Activated CD4-positive, alpha-beta T cell treated with anti-CD3 and anti-CD28 coated beads for 36 hours (primary cell): ENCODE measurements at regions not wholly inside any gene's neighbourhood (a gene's known extent, or its start where the extent isn't known, plus 50 kb on each side); places are given as distances from the start of the nearest gene placed in this dataset.

Experiments used
- ATAC-seq: fragments of 200-7000 bp; cut with Tn5 transposase; one replicate; pipeline ENCODE4 v1.10.0; 2021; ENCODE audit warnings: mild to moderate bottlenecking, moderate library complexity
- CTCF ChIA-PET: fragments of 350-600 bp; sonication (Branson Sonifier 250); formaldehyde crosslinking; loops from one replicate; lab custom pipeline; 2021; ENCODE audit warnings: antibody characterized with exemption; lab: Charles Lee
- POLR2A ChIA-PET: fragments of 350-600 bp; sonication (Branson Sonifier 250); formaldehyde crosslinking; loops from one replicate; lab custom pipeline; 2021; ENCODE audit warnings: antibody characterized with exemption, inconsistent platforms; lab: Charles Lee
- DNase-seq: peaks from one replicate; pipeline ENCODE4 v3.0.0-alpha.2; 2020
- H3K27ac Mint-ChIP-seq: one replicate; pipeline ENCODE4 v1.8.0; 2021; ENCODE audit warnings: mixed read lengths
- H3K27me3 Mint-ChIP-seq: one replicate; pipeline ENCODE4 v1.8.0; 2021; ENCODE audit warnings: mixed read lengths
- H3K36me3 Mint-ChIP-seq: one replicate; pipeline ENCODE4 v1.8.0; 2021; ENCODE audit warnings: low read depth, mixed read lengths
- H3K4me1 Mint-ChIP-seq: one replicate; pipeline ENCODE4 v1.8.0; 2021; ENCODE audit warnings: mixed read lengths
- H3K4me3 Mint-ChIP-seq: one replicate; pipeline ENCODE4 v1.8.0; 2021; ENCODE audit warnings: mild to moderate bottlenecking, moderate library complexity, mixed read lengths
- H3K9me3 Mint-ChIP-seq: one replicate; pipeline ENCODE4 v1.8.0; 2021; ENCODE audit warnings: low read depth, mixed read lengths
- intact Hi-C, 2 experiments: fragments of 100-400 bp; cut with DNase I in 1 of 2; cut with micrococcal nuclease in 1 of 2; formaldehyde crosslinking; loops; one replicate each; pipeline versions ENCODE4 v1.14.2 to v1.15.1; 2022 to 2024; cut with DNase I, micrococcal nuclease

DNA sequence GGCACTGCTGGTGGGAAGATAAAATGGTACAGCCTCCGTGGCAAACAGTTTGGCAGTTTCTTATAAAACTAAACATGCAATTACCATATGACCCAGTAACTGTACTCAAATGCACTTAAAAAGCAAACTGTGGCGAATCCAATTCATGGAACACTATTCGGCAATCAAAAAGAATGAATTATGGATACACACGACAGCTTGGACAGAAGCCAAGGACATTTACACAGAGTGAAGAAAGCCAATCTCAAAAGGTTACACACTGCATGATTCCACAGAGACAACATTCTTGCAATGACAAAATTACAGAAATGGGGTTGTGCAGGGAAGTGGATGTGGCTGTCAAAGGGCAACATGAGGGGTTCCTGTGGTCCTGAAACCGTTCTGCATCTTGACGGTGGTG, 122.1 kb upstream of the IQSEC1 start:
- POLR2A ChIA-PET, result interaction anchor here (0.7 kb wide), 1 partner anchor 11 kb away, joined by 3 read pairs; no protein-coding TSS in a partner anchor
- Mint-ChIP-seq H3K27ac (no peak overlapping the region), H3K27me3 (peaks cover 7% of the 10 kb centered on the region), H3K36me3 (no peaks in the 10 kb centered on the region), H3K4me1 (peaks cover 9% of the 10 kb centered on the region), H3K4me3 (no peak overlapping the region), H3K9me3 (no peaks in the 10 kb centered on the region)
- DNase-seq (no peak), ATAC-seq (no peak)
- intact Hi-C loops, result no loop called here
- CTCF ChIA-PET, result interaction anchor here (1.0 kb wide), 2 partner anchors 64 to 416 kb away, joined by 3 read pairs; no protein-coding TSS in a partner anchor

DNA sequence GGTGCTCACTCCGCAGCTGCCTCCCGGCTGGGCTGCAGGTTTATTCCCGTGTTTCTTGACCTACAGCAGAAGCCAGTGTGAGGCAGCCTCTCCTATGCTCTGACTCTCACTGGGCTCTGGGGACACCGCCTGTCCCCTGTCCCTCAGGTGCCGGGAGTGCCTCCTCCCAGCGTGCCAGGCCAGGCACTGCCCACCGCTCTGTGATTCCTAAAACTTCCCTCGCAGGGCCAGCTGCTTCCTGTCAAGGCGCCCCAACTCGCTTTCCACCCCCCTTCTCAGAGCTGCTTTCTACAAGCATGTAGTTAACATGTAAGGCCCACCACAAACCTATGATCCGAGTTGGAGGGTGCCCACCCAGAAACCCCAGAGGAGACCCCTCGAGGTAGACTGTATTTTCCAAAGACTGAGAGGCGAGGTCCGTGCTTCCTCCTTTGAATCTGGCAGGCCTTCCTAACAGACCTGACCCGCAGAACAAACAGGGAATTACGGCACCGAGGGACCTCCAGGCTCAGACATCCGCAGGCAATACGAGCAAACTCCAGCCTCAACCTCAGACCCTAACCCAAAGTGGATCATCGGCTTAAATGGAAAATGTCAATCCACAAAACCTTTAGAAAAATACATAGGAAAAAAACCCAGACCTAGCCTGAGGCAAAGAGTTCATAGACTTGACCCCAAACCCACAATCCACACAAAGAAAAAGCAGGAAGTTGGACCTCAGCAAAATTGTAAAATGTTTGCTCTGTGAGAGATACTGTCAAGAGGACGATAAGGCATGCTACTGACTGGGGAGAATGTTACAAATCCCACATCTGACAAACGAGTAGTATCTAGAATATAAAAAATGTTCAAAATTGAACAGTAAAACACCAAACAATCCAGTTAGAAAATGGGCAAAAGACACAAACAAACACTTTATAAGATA, 121.3 kb upstream of the IQSEC1 start:
- no peaks in the 10 kb centered on the region for H3K36me3 Mint-ChIP-seq
- intact Hi-C loops, result no loop called here
- DNase-seq, result no peak
- ATAC-seq, result no peak
- no peak overlapping the region for H3K4me3 Mint-ChIP-seq
- peaks cover 3% of the 10 kb centered on the region for H3K27me3 Mint-ChIP-seq
- peaks cover 14% of the 10 kb centered on the region for H3K4me1 Mint-ChIP-seq
- ChIA-PET POLR2A (no interaction called here), CTCF (no interaction called here)
- no peak overlapping the region for H3K27ac Mint-ChIP-seq
- peaks cover under 1% of the 10 kb centered on the region for H3K9me3 Mint-ChIP-seq

DNA sequence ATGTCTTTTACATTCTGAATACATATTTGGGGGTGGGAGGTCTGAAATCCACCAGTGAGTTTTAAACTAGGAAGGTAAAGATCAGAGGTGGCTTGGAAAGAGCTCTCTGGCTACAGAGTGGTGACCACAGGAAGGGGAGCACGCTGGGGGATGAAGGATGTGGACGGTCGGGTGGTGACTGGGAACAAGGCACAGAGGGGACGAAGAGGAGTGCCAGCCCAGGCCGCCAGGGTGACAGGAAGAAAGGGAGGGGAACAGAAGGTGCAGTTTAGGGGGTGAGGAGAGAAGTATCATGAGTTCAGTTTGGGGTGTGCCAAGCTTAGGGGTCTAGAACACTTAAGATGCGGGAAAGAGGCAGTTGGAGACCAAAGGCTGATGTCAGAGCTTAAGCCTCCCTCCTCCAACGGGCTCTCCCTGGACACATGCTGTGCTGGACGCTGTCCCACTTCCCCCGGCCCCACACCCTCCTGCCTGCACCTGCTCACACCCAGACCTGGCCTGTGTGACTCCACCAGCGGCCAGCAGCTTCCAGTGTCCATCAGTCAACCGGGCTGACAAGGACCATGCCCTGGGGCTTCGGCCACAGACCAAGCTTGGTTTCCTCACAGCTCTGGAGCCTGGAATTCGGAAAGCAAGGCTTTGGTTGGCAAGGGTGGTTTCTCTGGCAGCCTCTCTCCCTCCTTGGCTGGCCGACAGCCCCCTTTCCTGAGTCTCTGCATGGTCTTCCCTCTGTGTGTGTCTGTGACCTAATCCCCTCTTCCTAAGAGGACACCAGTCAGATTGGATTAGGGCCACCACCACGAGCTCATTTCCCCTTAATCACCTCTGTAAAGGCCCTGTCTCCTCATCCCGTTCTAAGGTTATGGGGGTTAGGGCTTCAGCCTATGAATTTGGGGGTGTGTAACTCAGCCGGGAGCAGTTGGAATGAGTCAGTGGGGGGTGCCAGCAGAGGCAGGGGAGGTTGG, 120.4 kb upstream of the IQSEC1 start:
- ATAC-seq (no peak), DNase-seq (no peak)
- intact Hi-C loops, result no loop called here
- H3K36me3 Mint-ChIP-seq, result no peaks in the 10 kb centered on the region
- peaks cover 3% of the 10 kb centered on the region for H3K9me3 Mint-ChIP-seq
- ChIA-PET CTCF (interaction anchor here (0.5 to 1.0 kb wide), 3 partner anchors 36 to 739 kb away, joined by 3 to 4 read pairs (median 3); no protein-coding TSS in a partner anchor), POLR2A (no interaction called here)
- H3K4me1 Mint-ChIP-seq, result peaks cover 18% of the 10 kb centered on the region
- no peak overlapping the region for H3K27ac Mint-ChIP-seq
- H3K4me3 Mint-ChIP-seq, result no peak overlapping the region
- H3K27me3 Mint-ChIP-seq, result peaks cover 4% of the 10 kb centered on the region

DNA sequence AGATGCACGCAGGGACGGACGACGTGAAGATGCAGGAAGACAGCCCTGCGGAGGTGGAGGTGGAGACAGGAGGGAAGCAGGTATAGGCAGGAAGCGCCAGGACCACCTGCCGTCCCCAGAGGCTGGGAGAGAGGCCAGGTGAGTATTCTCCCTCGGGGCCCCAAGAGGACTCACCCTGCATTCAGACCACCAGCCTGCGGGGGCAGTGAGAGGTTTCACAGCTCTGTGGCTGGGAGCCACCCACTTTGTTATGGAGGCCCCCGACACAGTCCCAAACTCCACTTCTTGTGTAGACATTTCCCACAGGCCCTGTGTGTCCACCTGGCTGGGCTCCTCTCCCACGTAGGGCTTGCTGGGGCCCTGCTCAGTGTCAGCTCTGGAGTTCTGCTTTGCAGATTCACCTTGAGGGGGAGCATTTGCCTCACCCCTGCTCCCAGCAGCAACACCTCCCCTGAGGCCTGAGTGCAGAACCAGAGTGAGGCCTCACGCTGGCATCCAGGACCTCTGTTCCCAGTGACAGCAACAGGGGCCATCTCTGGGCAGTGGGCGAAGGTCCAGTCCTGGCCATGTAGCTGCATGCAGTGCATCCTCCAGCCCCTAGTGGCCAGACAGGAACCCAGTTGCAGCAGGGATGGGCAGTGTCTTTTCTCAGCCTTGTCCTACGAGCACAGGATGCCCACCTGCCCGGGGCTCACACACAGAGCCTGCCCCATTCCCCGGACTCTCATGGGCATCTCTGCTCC, 119.4 kb upstream of the IQSEC1 start:
- POLR2A ChIA-PET, result no interaction called here
- intact Hi-C loops, result no loop called here
- Mint-ChIP-seq H3K4me3 (no peak overlapping the region), H3K4me1 (peaks cover 18% of the 10 kb centered on the region), H3K27ac (no peak overlapping the region), H3K9me3 (peaks cover 3% of the 10 kb centered on the region), H3K27me3 (peaks cover 4% of the 10 kb centered on the region), H3K36me3 (no peaks in the 10 kb centered on the region)
- no peak for DNase-seq
- CTCF ChIA-PET, result interaction anchor here (1.0 kb wide), 1 partner anchor 37 kb away, joined by 3 read pairs; no protein-coding TSS in a partner anchor
- no peak for ATAC-seq

DNA sequence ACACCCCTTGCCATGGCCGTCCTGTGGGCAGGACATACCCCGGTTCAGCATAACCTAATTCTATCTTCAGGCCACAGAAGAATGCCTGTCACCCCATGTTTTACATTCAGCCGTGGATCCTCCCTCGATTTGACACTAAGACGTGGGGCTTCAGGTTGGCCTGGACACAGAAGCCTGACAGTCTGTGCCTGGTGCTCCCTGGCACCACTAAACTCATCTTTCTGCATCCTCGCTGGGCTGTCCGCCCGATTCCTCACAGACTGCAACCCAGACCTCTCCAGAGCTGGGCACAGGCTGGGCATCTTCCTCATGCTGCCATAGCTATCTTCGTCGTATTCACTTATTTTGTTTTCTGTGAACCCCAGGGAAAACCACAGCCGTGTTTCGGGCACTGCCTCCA, 117.8 kb upstream of the IQSEC1 start:
- H3K27ac Mint-ChIP-seq, result no peak overlapping the region
- intact Hi-C loops, result no loop called here
- CTCF ChIA-PET, result interaction anchor here (0.6 kb wide), 2 partner anchors 1237 to 1653 kb away, joined by 3 read pairs; no protein-coding TSS in a partner anchor
- H3K4me3 Mint-ChIP-seq, result no peak overlapping the region
- no peak for DNase-seq
- H3K4me1 Mint-ChIP-seq, result peaks cover 12% of the 10 kb centered on the region
- POLR2A ChIA-PET, result interaction anchor here (0.6 kb wide), 1 partner anchor 72 kb away, joined by 4 read pairs; no protein-coding TSS in a partner anchor
- H3K27me3 Mint-ChIP-seq, result peaks cover 4% of the 10 kb centered on the region
- H3K9me3 Mint-ChIP-seq, result peaks cover 6% of the 10 kb centered on the region
- ATAC-seq, result no peak
- H3K36me3 Mint-ChIP-seq, result no peaks in the 10 kb centered on the region

DNA sequence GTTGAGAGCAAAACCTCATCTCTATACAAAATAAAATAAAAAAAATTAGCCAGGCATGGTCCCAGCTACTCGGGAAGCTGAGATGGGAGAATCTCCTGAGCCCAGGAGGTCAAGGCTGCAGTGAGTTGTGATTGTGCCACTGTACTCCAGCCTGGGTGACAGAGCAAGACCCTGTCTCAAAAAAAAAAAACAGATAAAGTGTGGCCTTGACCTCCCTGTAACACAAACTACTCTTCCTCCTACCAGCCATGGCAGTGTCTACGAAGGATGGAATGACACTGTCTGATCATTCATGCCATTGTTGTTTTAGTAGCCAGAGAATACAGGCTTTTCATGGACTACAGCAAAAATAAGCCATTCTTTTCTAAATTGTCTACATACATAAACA, 117.1 kb upstream of the IQSEC1 start:
- Mint-ChIP-seq H3K36me3 (no peaks in the 10 kb centered on the region), H3K4me1 (peaks cover 9% of the 10 kb centered on the region), H3K27me3 (peaks cover 4% of the 10 kb centered on the region), H3K27ac (no peak overlapping the region), H3K4me3 (no peak overlapping the region), H3K9me3 (peaks cover 6% of the 10 kb centered on the region)
- ATAC-seq, result no peak
- DNase-seq, result no peak
- ChIA-PET CTCF (no interaction called here), POLR2A (no interaction called here)
- intact Hi-C loops, result no loop called here

DNA sequence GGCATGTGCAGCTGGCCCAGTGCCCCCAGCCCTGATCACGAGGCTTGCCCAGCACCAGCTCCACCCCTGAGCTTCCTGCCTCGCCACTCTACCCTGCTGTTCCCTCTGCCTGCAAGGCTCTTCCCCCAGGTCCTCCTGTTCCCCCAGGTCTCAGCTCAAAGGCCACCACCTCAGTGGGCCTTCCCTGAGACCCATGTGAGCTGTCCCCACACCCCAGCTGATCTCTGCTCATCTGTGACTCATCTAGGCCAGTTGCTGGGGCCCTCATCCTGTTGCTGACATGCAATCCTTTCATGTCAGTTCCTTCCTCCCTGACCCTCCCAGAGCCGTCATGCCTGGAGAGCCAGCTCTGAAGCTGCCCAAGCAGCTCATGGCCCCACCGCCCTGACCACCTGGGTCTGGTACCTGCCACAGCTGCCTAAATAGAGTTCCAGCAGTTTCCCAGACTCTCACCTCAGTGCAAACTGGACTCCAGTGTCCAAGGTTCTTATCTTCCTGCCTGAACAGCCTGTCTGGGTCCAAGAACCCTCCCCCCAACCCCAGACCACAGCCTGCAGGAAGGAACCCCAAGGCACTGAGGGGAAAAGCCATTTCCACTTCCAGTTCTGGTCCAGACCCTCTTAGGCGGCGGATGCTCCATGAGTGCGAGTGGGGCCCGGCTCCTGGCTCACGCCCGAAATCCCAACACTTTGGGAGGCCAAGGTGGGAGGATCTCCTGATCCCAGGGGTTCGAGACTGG, 116.6 kb upstream of the IQSEC1 start:
- H3K27me3 Mint-ChIP-seq, result peaks cover 4% of the 10 kb centered on the region
- H3K36me3 Mint-ChIP-seq, result no peaks in the 10 kb centered on the region
- ATAC-seq, result peak; percentile 68
- no peak overlapping the region for H3K4me3 Mint-ChIP-seq
- H3K27ac Mint-ChIP-seq, result no peak overlapping the region
- peaks cover 6% of the 10 kb centered on the region for H3K9me3 Mint-ChIP-seq
- H3K4me1 Mint-ChIP-seq, result peaks cover 9% of the 10 kb centered on the region
- peak; percentile 27 for DNase-seq
- ChIA-PET POLR2A (no interaction called here), CTCF (no interaction called here)
- intact Hi-C loops, result no loop called here

DNA sequence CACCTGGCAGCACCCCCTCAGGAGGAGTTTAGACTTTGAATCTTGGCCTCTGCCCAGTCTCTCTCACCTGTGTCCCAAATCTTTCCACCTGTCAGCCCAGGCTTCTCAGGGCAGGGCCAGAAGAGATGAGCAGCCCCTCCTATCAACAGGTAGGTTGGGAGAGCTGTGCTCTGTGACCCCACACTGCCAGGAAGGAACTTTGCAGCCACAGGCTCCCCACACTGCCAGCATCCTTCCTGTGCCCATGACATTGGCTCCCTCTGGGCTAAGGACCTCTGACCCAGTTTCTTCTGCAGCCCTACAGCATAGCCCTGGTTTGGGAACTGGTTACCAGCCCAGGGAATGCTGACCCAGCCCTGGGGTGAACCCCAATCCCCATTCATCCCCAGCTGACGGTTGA, 115.7 kb upstream of the IQSEC1 start:
- CTCF ChIA-PET, result no interaction called here
- POLR2A ChIA-PET, result no interaction called here
- ATAC-seq, result no peak

DNA sequence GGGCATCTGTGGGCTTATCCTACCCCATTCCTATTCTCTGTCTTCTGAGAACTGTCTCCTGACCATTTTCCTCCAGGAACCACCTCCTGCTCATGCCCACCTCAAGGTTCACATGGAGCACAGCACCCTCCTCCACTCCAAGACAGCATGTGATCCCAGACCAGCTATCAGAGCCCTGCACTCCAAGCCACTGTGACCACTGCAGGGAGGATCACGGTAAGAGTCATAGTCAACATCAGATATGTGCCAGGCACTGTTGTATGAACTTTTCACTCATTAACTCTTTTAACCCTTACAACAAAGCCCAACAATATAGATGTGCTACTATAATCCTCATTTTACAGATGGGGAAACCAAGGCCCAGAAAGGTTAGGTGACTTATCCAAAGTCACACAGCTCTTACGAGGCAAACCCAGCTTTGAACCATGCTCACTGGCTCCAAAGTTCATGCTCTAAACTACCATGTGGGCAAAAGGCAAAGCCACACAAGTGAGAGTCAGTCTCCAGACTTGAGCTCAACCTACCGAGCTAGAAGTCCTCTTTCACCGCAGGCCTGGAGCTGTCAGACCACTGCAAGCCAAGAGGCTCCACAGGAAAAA, 115.1 kb upstream of the IQSEC1 start:
- ChIA-PET CTCF (no interaction called here), POLR2A (no interaction called here)
- Mint-ChIP-seq H3K27ac (no peak overlapping the region), H3K4me1 (peaks cover 9% of the 10 kb centered on the region), H3K36me3 (no peaks in the 10 kb centered on the region), H3K9me3 (peaks cover 9% of the 10 kb centered on the region), H3K4me3 (no peak overlapping the region), H3K27me3 (peaks cover 9% of the 10 kb centered on the region)
- DNase-seq (no peak), ATAC-seq (no peak)
- intact Hi-C loops, result no loop called here

More for the DNA sequence above, 115.7 kb upstream of the IQSEC1 start:
- peaks cover 9% of the 10 kb centered on the region for H3K27me3 Mint-ChIP-seq
- intact Hi-C loops, result no loop called here
- peaks cover 8% of the 10 kb centered on the region for H3K9me3 Mint-ChIP-seq
- no peaks in the 10 kb centered on the region for H3K36me3 Mint-ChIP-seq
- H3K4me1 Mint-ChIP-seq, result peaks cover 9% of the 10 kb centered on the region
- DNase-seq, result no peak
- H3K27ac Mint-ChIP-seq, result no peak overlapping the region
- no peak overlapping the region for H3K4me3 Mint-ChIP-seq

DNA sequence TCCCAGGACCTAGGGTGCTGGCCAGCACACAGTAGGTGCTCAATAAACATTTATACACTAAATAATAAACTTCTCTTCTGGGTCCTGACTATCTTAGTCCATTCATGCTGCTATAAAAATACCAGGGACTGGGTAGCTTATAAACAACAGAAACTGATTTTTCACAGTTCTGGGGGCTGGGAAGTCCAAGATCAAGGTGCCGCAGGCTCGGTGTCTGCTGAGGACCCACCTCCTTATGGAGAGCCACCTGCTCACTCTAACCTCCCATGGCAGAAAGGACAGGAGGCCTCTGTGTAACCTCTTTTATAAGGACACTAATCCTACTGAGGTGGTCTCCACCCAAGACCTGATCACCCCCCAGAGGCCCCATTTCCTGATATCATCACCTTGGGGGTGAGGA, 114.4 kb upstream of the IQSEC1 start:
- ATAC-seq (no peak), DNase-seq (no peak)
- H3K4me3 Mint-ChIP-seq, result no peak overlapping the region
- peaks cover 9% of the 10 kb centered on the region for H3K9me3 Mint-ChIP-seq
- ChIA-PET CTCF (no interaction called here), POLR2A (no interaction called here)
- H3K36me3 Mint-ChIP-seq, result no peaks in the 10 kb centered on the region
- H3K27me3 Mint-ChIP-seq, result peaks cover 7% of the 10 kb centered on the region
- intact Hi-C loops, result no loop called here
- H3K27ac Mint-ChIP-seq, result no peak overlapping the region
- H3K4me1 Mint-ChIP-seq, result peaks cover 9% of the 10 kb centered on the region
